ENCODE measurements at regions not wholly inside any gene's neighbourhood (a gene's known extent, or its start where the extent isn't known, plus 50 kb on each side); places are given as distances from the start of the nearest gene placed in this dataset.

GRCh38 chr13:69423844-69424243, 683.8 kb upstream of the ATXN8OS start:
- TF ChIP-seq YY1 (IDR thresholded peaks at IDR 0.05) (no peak), FOXA1 (IDR thresholded peaks at IDR 0.05) (no peak), EGR1 (IDR thresholded peaks at IDR 0.05; ENCODE audit: low read depth in 2 of 2) (no peak), ZBTB33 (IDR thresholded peaks at IDR 0.05) (no peak), CTCF (IDR thresholded peaks at IDR 0.05; ENCODE audit: low read depth, low read length, missing input control) (no peak), RXRA (IDR thresholded peaks at IDR 0.05) (no peak), NR2F2 (IDR thresholded peaks at IDR 0.05) (no peak), TAF1 (conservative IDR thresholded peaks at IDR 0.05) (no peak), JUND (IDR thresholded peaks at IDR 0.05) (no peak), GABPA (IDR thresholded peaks at IDR 0.05 in 1 of 2, conservative IDR thresholded peaks at IDR 0.05 in 1 of 2) (no peak), MAX (IDR thresholded peaks at IDR 0.05) (no peak), ATF3 (IDR thresholded peaks at IDR 0.05) (no peak), SP1 (IDR thresholded peaks at IDR 0.05) (no peak)
- H3K27ac ChIP-seq (ENCODE audit: low read depth in 1 of 2, low read length in 2 of 2): no peak overlapping the region
- H3K4me3 ChIP-seq (ENCODE audit: low read depth in 1 of 3, low read length in 3 of 3): no peak overlapping the region
- H3K9ac ChIP-seq (ENCODE audit: low read depth in 1 of 2, low read length in 2 of 2): no peak overlapping the region
- H3K36me3 ChIP-seq (ENCODE audit: control insufficient read depth in 4 of 4, insufficient read depth in 3 of 4, low read depth in 1 of 4, low read length in 3 of 4): no peaks in the 10 kb centered on the region
- WGBS: 69% methylated on average over 2 of the region's 2 CpGs
- DNase-seq (ENCODE audit: low spot score): no peak
- H3K27me3 ChIP-seq (ENCODE audit: control insufficient read depth in 4 of 4, insufficient read depth in 4 of 4, low read length in 3 of 4): no peaks in the 10 kb centered on the region
- peaks cover 0 to 9% (median 5%) of the 10 kb centered on the region in 4 donors for H3K9me3 ChIP-seq (ENCODE audit: control insufficient read depth in 4 of 4, low read length in 3 of 4)
- no peaks in the 10 kb centered on the region for H3K4me1 ChIP-seq (ENCODE audit: control insufficient read depth in 4 of 4, insufficient read depth in 4 of 4, low read length in 3 of 4)

GRCh38 chr13:69418319-69418718, 689.3 kb upstream of the ATXN8OS start:
- Histone ChIP-seq H3K4me1 (ENCODE audit: control insufficient read depth in 4 of 4, insufficient read depth in 4 of 4, low read length in 3 of 4) (no peaks in the 10 kb centered on the region), H3K27ac (ENCODE audit: low read depth in 1 of 2, low read length in 2 of 2) (no peak overlapping the region), H3K9me3 (ENCODE audit: control insufficient read depth in 4 of 4, low read length in 3 of 4) (peaks cover 0 to 4% (median 1%) of the 10 kb centered on the region in 4 donors), H3K9ac (ENCODE audit: low read depth in 1 of 2, low read length in 2 of 2) (no peak overlapping the region), H3K4me3 (ENCODE audit: low read depth in 1 of 3, low read length in 3 of 3) (no peak overlapping the region), H3K36me3 (ENCODE audit: control insufficient read depth in 4 of 4, insufficient read depth in 3 of 4, low read depth in 1 of 4, low read length in 3 of 4) (no peaks in the 10 kb centered on the region), H3K27me3 (ENCODE audit: control insufficient read depth in 4 of 4, insufficient read depth in 4 of 4, low read length in 3 of 4) (no peaks in the 10 kb centered on the region)
- no peak for DNase-seq (ENCODE audit: low spot score)
- TF ChIP-seq FOXA1 (IDR thresholded peaks at IDR 0.05) (no peak), NR2F2 (IDR thresholded peaks at IDR 0.05) (no peak), FOXA2 (IDR thresholded peaks at IDR 0.05) (no peak), ATF3 (IDR thresholded peaks at IDR 0.05) (no peak), RXRA (IDR thresholded peaks at IDR 0.05) (no peak), CTCF (IDR thresholded peaks at IDR 0.05; ENCODE audit: low read depth, low read length, missing input control) (no peak), GABPA (IDR thresholded peaks at IDR 0.05 in 1 of 2, conservative IDR thresholded peaks at IDR 0.05 in 1 of 2) (no peak), REST (IDR thresholded peaks at IDR 0.05) (no peak), HNF4A (conservative IDR thresholded peaks at IDR 0.05) (no peak), SP1 (IDR thresholded peaks at IDR 0.05) (no peak), HNF4G (IDR thresholded peaks at IDR 0.05) (no peak), MAX (IDR thresholded peaks at IDR 0.05) (no peak), JUND (IDR thresholded peaks at IDR 0.05) (no peak)
